Activated CD4-positive, alpha-beta memory T cell treated with anti-CD3 and anti-CD28 coated beads for 36 hours (primary cell): ENCODE measurements at regions not wholly inside any gene's neighbourhood (a gene's known extent, or its start where the extent isn't known, plus 50 kb on each side); places are given as distances from the start of the nearest gene placed in this dataset.

Source experiments
- CTCF ChIA-PET: fragments of 350-600 bp; sonication (Branson Sonifier 250); formaldehyde crosslinking; loops from one replicate; lab custom pipeline; 2021; ENCODE audit warnings: antibody characterized with exemption, inconsistent platforms; lab: Charles Lee
- POLR2A ChIA-PET: fragments of 350-600 bp; sonication (Branson Sonifier 250); formaldehyde crosslinking; loops from one replicate; lab custom pipeline; 2021; ENCODE audit warnings: antibody characterized with exemption; lab: Charles Lee
- DNase-seq: peaks from one replicate; pipeline ENCODE4 v3.0.0-alpha.2; 2020
- H3K27ac Mint-ChIP-seq: one replicate; pipeline ENCODE4 v1.8.0; 2021; ENCODE audit warnings: mixed read lengths
- H3K27me3 Mint-ChIP-seq: one replicate; pipeline ENCODE4 v1.8.0; 2021; ENCODE audit warnings: mixed read lengths
- H3K36me3 Mint-ChIP-seq: one replicate; pipeline ENCODE4 v1.8.0; 2021; ENCODE audit warnings: mixed read lengths
- H3K4me1 Mint-ChIP-seq: one replicate; pipeline ENCODE4 v1.8.0; 2021; ENCODE audit warnings: low read depth, mixed read lengths
- H3K4me3 Mint-ChIP-seq: one replicate; pipeline ENCODE4 v1.8.0; 2021; ENCODE audit warnings: mild to moderate bottlenecking, mixed read lengths
- H3K9me3 Mint-ChIP-seq: one replicate; pipeline ENCODE4 v1.8.0; 2021; ENCODE audit warnings: mixed read lengths
- intact Hi-C: fragments of 100-400 bp; cut with micrococcal nuclease; formaldehyde crosslinking; loops from one replicate; pipeline ENCODE4 v1.15.1; 2023

DNA sequence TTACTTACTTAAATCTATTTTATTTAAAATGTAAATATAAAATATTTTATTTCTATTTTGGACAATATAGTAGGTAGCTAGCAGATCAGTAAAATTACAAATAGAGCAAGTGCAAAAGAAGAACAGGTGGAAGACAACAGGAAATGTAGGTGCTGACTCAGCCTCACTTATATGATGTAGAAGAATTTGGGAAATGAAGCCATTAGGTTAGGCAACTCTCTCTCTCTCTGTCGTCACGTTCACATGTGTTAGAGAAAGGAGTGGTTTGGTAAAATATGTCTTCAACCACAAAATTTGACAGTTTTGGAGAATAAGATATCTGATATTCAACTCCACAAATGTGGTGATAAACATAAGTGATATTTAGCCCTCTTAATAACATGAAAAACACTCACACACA lies 532.5 kb upstream of the KCNMB2 start:
- Mint-ChIP-seq H3K36me3 (peaks cover 23% of the 10 kb centered on the region), H3K27me3 (no peaks in the 10 kb centered on the region), H3K27ac (no peak overlapping the region), H3K9me3 (peaks cover 16% of the 10 kb centered on the region), H3K4me1 (peaks cover 46% of the 10 kb centered on the region), H3K4me3 (no peak overlapping the region)
- intact Hi-C loops, result loop anchor here (1.0 to 5.0 kb wide), 2 partner anchors 75 to 121 kb away; no protein-coding TSS in a partner anchor
- ChIA-PET POLR2A (no interaction called here), CTCF (no interaction called here)
- DNase-seq, result no peak

DNA sequence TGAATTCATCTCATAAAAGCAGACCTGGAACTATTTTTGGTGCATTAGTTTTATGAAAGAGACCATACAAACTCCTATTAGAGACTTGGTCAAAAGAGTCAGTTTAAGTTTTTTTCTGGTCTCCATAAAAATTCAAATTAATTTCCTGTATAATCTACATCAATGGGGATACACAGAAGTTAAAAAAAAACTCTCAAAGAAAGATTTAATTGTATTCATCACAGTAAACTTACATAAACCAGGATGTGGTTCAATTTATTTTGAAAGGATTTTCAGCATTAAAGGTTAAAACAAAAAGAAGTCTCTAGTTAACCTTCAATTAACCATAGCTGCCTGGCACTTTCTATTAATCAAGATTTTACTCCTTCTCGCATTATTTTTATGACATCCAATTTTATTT lies 530.3 kb upstream of the KCNMB2 start:
- intact Hi-C loops, result no loop called here
- Mint-ChIP-seq H3K27ac (no peak overlapping the region), H3K27me3 (no peaks in the 10 kb centered on the region), H3K9me3 (peaks cover 5% of the 10 kb centered on the region), H3K4me3 (no peak overlapping the region), H3K36me3 (peaks cover 11% of the 10 kb centered on the region), H3K4me1 (peaks cover 42% of the 10 kb centered on the region)
- DNase-seq, result no peak
- CTCF ChIA-PET, result no interaction called here
- POLR2A ChIA-PET, result interaction anchor here (0.6 kb wide), 1 partner anchor 79 kb away, joined by 3 read pairs; no protein-coding TSS in a partner anchor

DNA sequence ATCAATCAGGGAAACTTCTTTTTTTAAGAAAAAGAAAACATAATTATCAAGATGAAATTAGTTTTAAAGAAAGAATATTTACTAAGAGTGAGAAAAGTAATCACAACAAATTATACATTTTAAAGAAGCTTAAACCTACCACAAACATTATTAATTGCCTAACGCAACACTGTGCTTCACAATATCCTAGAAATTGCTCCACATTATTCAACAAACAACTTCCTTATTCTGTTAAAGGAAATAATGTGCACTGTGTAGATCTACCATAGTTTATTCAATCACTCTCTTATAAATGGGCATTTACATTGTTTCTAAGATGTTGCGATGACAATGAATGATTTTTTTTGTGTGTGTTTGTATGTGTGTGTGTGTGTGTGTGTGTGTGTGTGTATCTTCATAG lies 525.9 kb upstream of the KCNMB2 start:
- intact Hi-C loops, result no loop called here
- H3K4me1 Mint-ChIP-seq, result peaks cover 10% of the 10 kb centered on the region
- ChIA-PET POLR2A (no interaction called here), CTCF (no interaction called here)
- H3K9me3 Mint-ChIP-seq, result no peaks in the 10 kb centered on the region
- no peak for DNase-seq
- no peaks in the 10 kb centered on the region for H3K27me3 Mint-ChIP-seq
- no peak overlapping the region for H3K4me3 Mint-ChIP-seq
- H3K27ac Mint-ChIP-seq, result no peak overlapping the region
- peaks cover 3% of the 10 kb centered on the region for H3K36me3 Mint-ChIP-seq

DNA sequence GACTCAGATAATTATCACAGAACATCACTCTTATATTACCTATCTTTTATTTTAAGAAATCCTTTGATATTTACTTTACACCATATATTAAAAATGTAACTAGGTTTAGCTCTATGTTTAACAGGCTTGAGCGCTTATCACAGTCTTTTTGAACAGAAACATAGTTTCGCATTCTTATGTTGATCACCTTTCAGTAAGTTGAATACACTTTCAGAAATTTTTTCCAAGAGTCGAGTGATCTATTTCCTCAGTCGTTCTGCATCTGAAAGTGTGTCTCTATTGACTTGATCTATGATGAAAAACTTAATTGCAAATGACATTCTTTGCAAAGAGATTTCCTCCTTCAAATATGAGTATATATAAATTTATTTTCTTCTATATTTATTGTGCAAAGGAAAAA lies 516.6 kb upstream of the KCNMB2 start:
- H3K27ac Mint-ChIP-seq, result no peak overlapping the region
- no peak overlapping the region for H3K4me3 Mint-ChIP-seq
- ChIA-PET CTCF (no interaction called here), POLR2A (interaction anchor here (0.5 kb wide), 1 partner anchor 707 kb away, joined by 3 read pairs; no protein-coding TSS in a partner anchor)
- H3K4me1 Mint-ChIP-seq, result no peaks in the 10 kb centered on the region
- H3K27me3 Mint-ChIP-seq, result no peaks in the 10 kb centered on the region
- no peaks in the 10 kb centered on the region for H3K9me3 Mint-ChIP-seq
- no peaks in the 10 kb centered on the region for H3K36me3 Mint-ChIP-seq
- intact Hi-C loops, result no loop called here
- DNase-seq, result no peak

DNA sequence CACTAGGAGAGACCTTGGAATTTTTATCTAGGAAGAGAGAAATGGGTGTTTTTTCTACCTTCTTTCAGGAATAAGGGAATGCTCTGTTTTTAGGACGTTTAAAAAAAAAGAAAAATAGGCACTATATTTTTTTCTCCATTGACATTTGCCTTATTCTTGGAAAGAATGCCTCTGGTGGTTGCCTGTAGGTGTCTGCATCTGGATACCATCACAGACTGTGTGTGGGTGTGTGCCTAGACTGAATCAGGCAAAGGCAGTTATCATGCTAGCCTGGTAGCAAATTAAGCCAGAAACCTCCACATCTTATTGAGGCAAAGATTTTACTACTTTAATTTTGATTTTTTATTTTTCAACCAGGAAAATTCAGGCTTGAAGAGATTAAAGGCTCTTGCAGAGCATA lies 513.6 kb upstream of the KCNMB2 start:
- no peak for DNase-seq
- Mint-ChIP-seq H3K36me3 (no peaks in the 10 kb centered on the region), H3K27me3 (no peaks in the 10 kb centered on the region), H3K27ac (no peak overlapping the region), H3K9me3 (no peaks in the 10 kb centered on the region), H3K4me1 (no peaks in the 10 kb centered on the region), H3K4me3 (no peak overlapping the region)
- intact Hi-C loops, result no loop called here
- ChIA-PET CTCF (no interaction called here), POLR2A (no interaction called here)

DNA sequence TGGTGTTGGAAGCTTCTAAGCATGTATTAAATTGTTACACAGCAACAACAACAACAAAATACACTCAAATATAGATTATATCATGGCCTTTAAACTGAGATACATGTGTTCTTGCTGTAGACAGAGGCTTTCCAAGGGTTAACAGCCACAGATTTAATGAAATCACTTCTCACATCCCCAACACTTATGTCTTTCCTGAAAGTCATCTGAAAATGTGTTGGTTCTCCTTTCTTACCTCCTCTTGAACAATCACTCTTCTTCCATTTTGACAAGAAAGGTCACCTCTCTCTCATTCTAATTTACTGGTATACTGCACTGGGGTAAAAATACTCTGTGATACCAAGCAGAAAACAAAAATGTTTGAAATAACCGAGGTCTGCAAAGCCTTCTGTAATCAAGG lies 507.3 kb upstream of the KCNMB2 start:
- intact Hi-C loops, result no loop called here
- no peak overlapping the region for H3K4me3 Mint-ChIP-seq
- H3K36me3 Mint-ChIP-seq, result no peaks in the 10 kb centered on the region
- DNase-seq, result no peak
- no peaks in the 10 kb centered on the region for H3K9me3 Mint-ChIP-seq
- H3K27me3 Mint-ChIP-seq, result no peaks in the 10 kb centered on the region
- H3K4me1 Mint-ChIP-seq, result no peaks in the 10 kb centered on the region
- no peak overlapping the region for H3K27ac Mint-ChIP-seq
- ChIA-PET CTCF (no interaction called here), POLR2A (no interaction called here)

DNA sequence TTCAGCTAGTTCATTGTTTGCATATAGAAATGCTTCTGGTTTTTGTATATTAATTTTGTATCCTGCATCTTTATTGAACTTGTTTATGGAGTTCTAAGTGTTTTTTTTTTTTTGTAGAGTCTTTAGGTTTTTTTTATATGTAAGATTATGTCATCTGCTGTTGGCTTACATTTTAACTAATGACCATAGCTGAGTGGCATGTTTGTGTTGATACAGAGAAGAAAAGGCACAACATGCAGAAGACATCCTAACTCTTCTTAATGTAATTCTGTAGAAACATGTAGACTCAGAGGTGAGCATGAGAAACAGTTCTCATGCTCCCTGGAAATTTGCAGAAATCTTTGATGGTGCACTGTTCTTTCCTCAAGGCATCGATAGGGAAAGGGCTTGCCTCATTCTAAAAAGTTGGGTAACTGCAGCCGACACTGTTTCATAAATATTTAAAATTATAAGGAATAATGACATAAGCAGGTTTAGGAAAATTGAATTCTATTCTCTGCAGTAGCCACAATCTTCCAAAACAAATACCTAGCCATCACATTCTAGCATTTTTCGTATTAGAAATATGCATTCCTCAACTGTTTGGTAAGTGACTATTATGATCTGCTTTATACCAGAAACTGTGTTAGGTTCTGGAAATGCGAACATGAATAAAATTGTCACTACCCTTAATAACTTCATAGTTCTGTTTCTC lies 499.6 kb upstream of the KCNMB2 start:
- intact Hi-C loops, result no loop called here
- no peaks in the 10 kb centered on the region for H3K9me3 Mint-ChIP-seq
- no peaks in the 10 kb centered on the region for H3K4me1 Mint-ChIP-seq
- no peak overlapping the region for H3K4me3 Mint-ChIP-seq
- H3K27me3 Mint-ChIP-seq, result no peaks in the 10 kb centered on the region
- no peaks in the 10 kb centered on the region for H3K36me3 Mint-ChIP-seq
- ChIA-PET CTCF (no interaction called here), POLR2A (no interaction called here)
- DNase-seq, result no peak
- no peak overlapping the region for H3K27ac Mint-ChIP-seq

DNA sequence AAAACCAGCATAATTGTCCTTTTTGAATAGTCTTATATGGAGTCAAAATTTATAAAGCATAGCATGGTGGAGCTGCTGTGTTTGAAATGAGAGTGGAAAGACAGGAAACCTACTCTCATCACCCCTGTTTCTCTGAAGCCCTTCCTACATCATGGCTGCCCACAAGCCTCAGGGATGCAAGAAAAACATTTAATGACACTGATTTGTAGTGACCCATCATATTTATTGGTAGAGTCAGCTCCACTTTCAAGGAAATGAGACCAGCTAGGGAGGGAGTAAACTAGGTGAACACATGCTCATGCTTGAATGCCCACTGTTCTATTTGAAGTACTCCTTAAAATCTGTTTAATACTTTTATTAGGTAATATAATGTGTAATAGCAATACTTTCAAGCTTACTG lies 494.3 kb upstream of the KCNMB2 start:
- DNase-seq, result no peak
- intact Hi-C loops, result no loop called here

DNA sequence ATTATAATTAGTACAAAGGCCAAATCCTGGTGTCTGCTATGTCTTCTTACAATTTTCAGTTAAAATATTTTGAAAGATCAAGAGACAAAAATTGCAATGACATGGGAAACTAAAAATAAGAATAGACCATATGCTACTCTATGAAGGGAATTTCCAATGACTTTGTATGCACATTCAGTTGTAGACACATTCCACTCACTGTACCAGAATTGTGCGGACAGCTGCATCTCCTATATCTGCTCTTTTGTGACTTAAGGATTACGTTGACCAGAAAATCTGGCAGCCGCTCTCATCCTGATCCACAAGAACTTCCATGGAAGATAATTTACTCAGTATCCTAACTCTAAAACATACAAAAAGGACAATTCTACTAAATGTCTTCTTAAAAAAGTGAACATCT lies 493.9 kb upstream of the KCNMB2 start:
- intact Hi-C loops, result no loop called here
- no peak for DNase-seq
- H3K27ac Mint-ChIP-seq, result no peak overlapping the region
- H3K4me3 Mint-ChIP-seq, result no peak overlapping the region
- H3K4me1 Mint-ChIP-seq, result no peaks in the 10 kb centered on the region
- CTCF ChIA-PET, result no interaction called here
- POLR2A ChIA-PET, result no interaction called here
- no peaks in the 10 kb centered on the region for H3K27me3 Mint-ChIP-seq
- H3K9me3 Mint-ChIP-seq, result no peaks in the 10 kb centered on the region
- no peaks in the 10 kb centered on the region for H3K36me3 Mint-ChIP-seq

More for the DNA sequence above, 494.3 kb upstream of the KCNMB2 start:
- CTCF ChIA-PET, result no interaction called here
- H3K9me3 Mint-ChIP-seq, result no peaks in the 10 kb centered on the region
- POLR2A ChIA-PET, result no interaction called here
- H3K36me3 Mint-ChIP-seq, result no peaks in the 10 kb centered on the region
- H3K27ac Mint-ChIP-seq, result no peak overlapping the region
- no peak overlapping the region for H3K4me3 Mint-ChIP-seq
- no peaks in the 10 kb centered on the region for H3K4me1 Mint-ChIP-seq
- H3K27me3 Mint-ChIP-seq, result no peaks in the 10 kb centered on the region

DNA sequence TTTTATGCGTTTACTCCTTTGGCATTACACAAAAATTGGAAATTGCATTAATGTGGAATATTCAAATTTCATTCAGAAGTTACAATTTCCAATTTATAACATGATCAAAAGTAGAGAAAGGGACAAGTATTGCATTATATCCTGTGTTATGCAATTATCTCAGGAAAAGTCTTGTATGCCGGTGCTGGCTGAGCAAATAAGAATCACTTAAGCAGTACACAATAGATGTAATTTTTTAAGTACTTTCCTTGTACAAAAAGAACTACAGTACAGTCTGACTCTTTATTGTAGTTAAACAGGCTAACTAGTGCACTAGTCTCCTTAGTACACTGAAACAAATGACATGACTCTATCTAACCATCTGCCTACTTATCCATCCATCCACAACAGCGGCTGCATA lies 493.2 kb upstream of the KCNMB2 start:
- CTCF ChIA-PET, result no interaction called here
- intact Hi-C loops, result no loop called here
- Mint-ChIP-seq H3K36me3 (no peaks in the 10 kb centered on the region), H3K27me3 (no peaks in the 10 kb centered on the region), H3K4me1 (no peaks in the 10 kb centered on the region), H3K9me3 (no peaks in the 10 kb centered on the region), H3K27ac (no peak overlapping the region), H3K4me3 (no peak overlapping the region)
- POLR2A ChIA-PET, result no interaction called here
- DNase-seq, result no peak

DNA sequence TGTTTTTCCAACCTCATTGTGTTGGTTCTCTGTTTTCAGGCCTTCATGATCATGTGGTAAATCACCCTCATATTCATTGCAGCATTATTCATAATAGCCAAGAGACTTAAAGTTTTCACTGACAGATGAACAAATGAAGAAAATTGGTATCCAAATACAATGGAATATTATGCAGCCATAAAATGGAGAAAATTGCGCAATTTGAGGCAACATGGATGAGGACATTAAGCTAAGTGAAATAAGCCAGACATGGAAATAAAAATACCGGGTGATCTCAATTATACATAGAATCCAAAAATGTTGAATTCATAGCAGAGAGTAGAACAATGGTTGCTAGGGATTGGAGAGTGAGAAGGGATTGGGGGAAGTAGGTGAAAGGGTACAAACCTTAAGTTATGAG lies 491.9 kb upstream of the KCNMB2 start:
- intact Hi-C loops, result no loop called here
- no peak for DNase-seq
- ChIA-PET POLR2A (interaction anchor here (0.6 kb wide), 1 partner anchor 855 kb away, joined by 4 read pairs; no protein-coding TSS in a partner anchor), CTCF (no interaction called here)
- no peak overlapping the region for H3K4me3 Mint-ChIP-seq
- H3K36me3 Mint-ChIP-seq, result no peaks in the 10 kb centered on the region
- no peaks in the 10 kb centered on the region for H3K4me1 Mint-ChIP-seq
- no peaks in the 10 kb centered on the region for H3K9me3 Mint-ChIP-seq
- no peak overlapping the region for H3K27ac Mint-ChIP-seq
- H3K27me3 Mint-ChIP-seq, result no peaks in the 10 kb centered on the region

DNA sequence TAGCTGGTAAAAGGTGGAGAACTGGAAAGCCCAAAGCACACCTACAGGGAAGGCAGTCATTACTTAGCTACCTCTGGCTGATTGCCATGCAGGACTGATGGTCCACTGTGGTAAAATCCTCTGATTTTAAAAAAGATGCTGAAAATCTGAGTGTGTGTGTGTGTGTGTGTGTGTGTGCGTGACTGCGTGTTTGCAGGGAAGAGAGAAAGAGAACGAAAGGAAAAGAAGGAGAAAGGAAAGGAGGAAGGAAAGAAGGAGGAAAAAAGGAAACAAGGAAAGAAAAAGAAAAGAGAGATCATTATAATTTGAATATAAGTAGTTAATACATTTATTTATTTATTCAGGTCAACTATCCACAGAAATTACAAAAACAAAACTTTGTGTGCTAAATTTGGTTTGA lies 488.7 kb upstream of the KCNMB2 start:
- no peaks in the 10 kb centered on the region for H3K27me3 Mint-ChIP-seq
- intact Hi-C loops, result no loop called here
- ChIA-PET POLR2A (no interaction called here), CTCF (no interaction called here)
- no peaks in the 10 kb centered on the region for H3K36me3 Mint-ChIP-seq
- H3K27ac Mint-ChIP-seq, result no peak overlapping the region
- DNase-seq, result no peak
- H3K4me1 Mint-ChIP-seq, result no peaks in the 10 kb centered on the region
- H3K4me3 Mint-ChIP-seq, result no peak overlapping the region
- no peaks in the 10 kb centered on the region for H3K9me3 Mint-ChIP-seq

DNA sequence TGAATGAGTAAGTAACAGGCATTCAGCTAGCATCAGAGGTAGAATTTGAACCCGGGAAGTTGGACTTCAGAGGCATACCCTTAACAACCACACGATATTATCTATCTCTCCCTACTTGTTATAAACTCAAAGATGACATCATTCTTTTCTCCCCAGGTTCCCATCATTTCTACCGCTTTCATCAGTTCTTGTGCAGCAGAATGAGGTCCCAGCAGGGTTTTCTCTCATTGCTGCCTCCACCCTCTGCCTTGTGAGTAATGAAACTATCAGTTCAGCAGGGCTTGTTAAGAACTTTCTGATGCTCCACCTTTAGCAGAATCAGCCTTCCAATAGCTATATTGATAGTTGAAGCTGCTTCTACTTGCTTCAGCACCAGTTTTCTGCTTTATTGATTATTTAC lies 487.5 kb upstream of the KCNMB2 start:
- H3K4me1 Mint-ChIP-seq, result no peaks in the 10 kb centered on the region
- no peaks in the 10 kb centered on the region for H3K27me3 Mint-ChIP-seq
- DNase-seq, result no peak
- no peaks in the 10 kb centered on the region for H3K9me3 Mint-ChIP-seq
- no peaks in the 10 kb centered on the region for H3K36me3 Mint-ChIP-seq
- no peak overlapping the region for H3K27ac Mint-ChIP-seq
- POLR2A ChIA-PET, result no interaction called here
- CTCF ChIA-PET, result no interaction called here
- intact Hi-C loops, result no loop called here
- no peak overlapping the region for H3K4me3 Mint-ChIP-seq
